ENCODE measurements at regions not wholly inside any gene's neighbourhood (a gene's known extent, or its start where the extent isn't known, plus 50 kb on each side); places are given as distances from the start of the nearest gene placed in this dataset.
"Not testable (repeated sequence)": the region's sequence is repeated elsewhere in the genome, so short reads cannot be mapped to it uniquely, and the experiment has no call there.

- H3K4me3 ChIP-seq (ENCODE audit: low read depth, low read length), result no peak overlapping the region
- DNase-seq (ENCODE audit: low read depth), result no peak
- no peak for TF ChIP-seq CTCF (IDR thresholded peaks at IDR 0.05; ENCODE audit: insufficient read depth, low read depth, low read length)
Observed at GRCh38 chr15:60162251-60162967, 158.3 kb downstream of the FOXB1 start.

DNA sequence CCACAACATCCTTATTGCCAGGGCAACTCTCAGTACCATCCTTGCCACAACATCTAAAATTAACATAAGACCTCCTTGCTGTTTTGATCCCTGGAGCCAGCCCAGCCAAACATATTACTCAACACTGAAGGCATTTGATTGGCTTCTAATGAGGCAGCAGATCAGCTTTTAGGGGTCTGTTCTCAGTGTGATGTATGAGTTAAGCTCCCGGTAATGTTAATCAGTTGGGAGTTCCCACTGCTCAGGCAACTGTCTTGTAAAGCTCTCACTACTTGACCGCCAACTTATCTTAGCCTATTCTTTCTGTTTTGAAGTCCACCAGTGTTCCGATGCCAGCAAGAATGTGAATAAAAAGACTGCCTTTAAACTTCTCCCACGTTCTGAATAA is 158.9 kb downstream of the FOXB1 start:
- DNase-seq (ENCODE audit: low read depth), result no peak
- H3K4me3 ChIP-seq (ENCODE audit: low read depth, low read length), result no peak overlapping the region
- no peak for TF ChIP-seq CTCF (IDR thresholded peaks at IDR 0.05; ENCODE audit: insufficient read depth, low read depth, low read length)

DNA sequence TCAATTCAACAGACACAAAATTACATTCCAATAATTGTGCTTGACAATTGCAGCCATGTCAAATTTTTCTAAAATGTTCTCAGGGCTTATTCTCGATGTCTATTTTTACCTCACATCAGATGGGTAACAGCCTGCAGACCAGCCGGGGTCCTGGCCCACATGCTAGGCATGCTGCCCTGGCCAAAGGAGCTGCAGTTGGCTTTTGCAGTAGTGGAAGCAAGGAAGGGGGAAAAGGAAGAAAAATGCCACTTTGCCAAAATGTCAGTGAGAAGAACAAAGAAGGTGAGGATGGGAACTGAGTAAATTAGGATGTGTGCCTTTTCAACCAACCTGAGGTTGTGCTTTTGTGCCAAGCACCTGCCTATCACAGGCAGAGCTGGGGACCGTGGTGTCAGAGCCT is 161.0 kb downstream of the FOXB1 start:
- H3K4me3 ChIP-seq (ENCODE audit: low read depth, low read length), result no peak overlapping the region
- no peak for DNase-seq (ENCODE audit: low read depth)
- no peak for TF ChIP-seq CTCF (IDR thresholded peaks at IDR 0.05; ENCODE audit: insufficient read depth, low read depth, low read length)

GRCh38 chr15:60172143-60172542 is 168.0 kb downstream of the FOXB1 start:
- no peak for TF ChIP-seq CTCF (IDR thresholded peaks at IDR 0.05; ENCODE audit: insufficient read depth, low read depth, low read length)
- DNase-seq (ENCODE audit: low read depth), result no peak
- no peak overlapping the region for H3K4me3 ChIP-seq (ENCODE audit: low read depth, low read length)

DNA sequence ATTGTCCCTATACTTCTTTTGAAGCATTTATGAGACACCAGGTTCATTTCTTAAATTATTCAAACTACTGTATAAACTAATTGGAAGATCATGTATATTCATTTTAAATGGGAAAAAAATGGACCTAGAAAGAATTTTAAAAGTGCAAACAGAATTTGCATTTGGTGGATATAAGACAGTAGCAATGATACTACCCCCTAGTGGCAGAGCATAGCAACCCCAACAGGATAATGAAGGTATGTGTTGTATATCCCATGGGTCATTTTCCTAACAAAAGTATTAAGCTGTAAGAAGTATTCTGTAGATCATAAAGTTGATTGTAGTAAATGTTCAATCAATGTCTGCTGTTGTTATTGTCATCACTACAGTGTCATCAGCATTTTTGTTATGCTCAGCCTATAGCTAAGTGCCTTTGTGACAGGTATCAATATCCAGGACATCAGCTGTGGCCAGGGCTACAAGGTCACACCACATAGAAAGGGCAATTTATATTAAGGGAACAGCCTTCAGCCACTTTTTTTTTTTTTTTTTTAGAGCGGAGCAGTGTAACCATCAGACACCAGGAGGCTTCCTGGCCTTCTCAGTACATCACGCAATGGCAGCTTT is 175.8 kb downstream of the FOXB1 start:
- H3K4me3 ChIP-seq (ENCODE audit: low read depth, low read length), result no peak overlapping the region
- peak; percentile 56 for DNase-seq (ENCODE audit: low read depth)
- TF ChIP-seq CTCF (IDR thresholded peaks at IDR 0.05; ENCODE audit: insufficient read depth, low read depth, low read length), result peak; percentile 87

DNA sequence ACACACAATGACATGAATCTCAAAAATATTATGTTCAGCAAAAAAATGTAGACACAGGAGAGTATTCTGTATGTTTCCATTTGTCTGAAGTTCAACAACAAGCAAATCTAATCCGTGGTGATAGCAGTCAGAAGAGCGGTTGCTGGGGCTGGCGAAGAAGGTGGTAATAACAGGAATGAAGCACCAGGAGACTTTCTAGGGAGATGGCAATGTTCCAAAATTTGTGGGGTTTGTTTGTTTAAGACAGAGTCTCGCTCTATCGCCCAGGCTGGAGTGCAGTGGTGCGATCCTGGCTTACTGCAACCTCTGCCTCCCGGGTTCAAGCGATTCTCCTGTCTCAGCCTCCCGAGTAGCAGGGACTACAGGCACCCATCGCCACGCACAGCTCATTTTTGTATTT is 177.8 kb downstream of the FOXB1 start:
- not testable (repeated sequence) for H3K4me3 ChIP-seq (ENCODE audit: low read depth, low read length)

GRCh38 chr15:60183366-60183765 is 179.3 kb downstream of the FOXB1 start:
- no peak for TF ChIP-seq CTCF (IDR thresholded peaks at IDR 0.05; ENCODE audit: insufficient read depth, low read depth, low read length)
- no peak for DNase-seq (ENCODE audit: low read depth)
- H3K4me3 ChIP-seq (ENCODE audit: low read depth, low read length), result no peak overlapping the region

More for the DNA sequence above, 177.8 kb downstream of the FOXB1 start:
- not testable (repeated sequence) for DNase-seq (ENCODE audit: low read depth)

Measured in fibroblast of villous mesenchyme (primary cell).